CD4-positive, alpha-beta T cell treated with Interleukin-17A for 4 hours (primary cell): ENCODE measurements at regions not wholly inside any gene's neighbourhood (a gene's known extent, or its start where the extent isn't known, plus 50 kb on each side); places are given as distances from the start of the nearest gene placed in this dataset.
"Not testable (repeated sequence)": the region's sequence is repeated elsewhere in the genome, so short reads cannot be mapped to it uniquely, and the experiment has no call there.

Experiments used
- DNase-seq: peaks from one replicate; pipeline ENCODE4 v3.0.0-alpha.2; 2020; ENCODE audit warnings: mixed read lengths

- DNase-seq: not testable (repeated sequence)
Measured at GRCh38 chr4:152051332-152051731, 290.5 kb upstream of the GATB start.

- no peak for DNase-seq
Measured at GRCh38 chr4:152050106-152050505, 289.3 kb upstream of the GATB start.

GRCh38 chr4:152047451-152047850 lies 286.6 kb upstream of the GATB start:
- DNase-seq: no peak

GRCh38 chr4:152045807-152046571 lies 285.2 kb upstream of the GATB start:
- peak; percentile 43 for DNase-seq

GRCh38 chr4:152045449-152045806 lies 284.6 kb upstream of the GATB start:
- no peak for DNase-seq

- DNase-seq: no peak
Measured at GRCh38 chr4:152044331-152045036, 283.7 kb upstream of the GATB start.

- no peak for DNase-seq
Measured at GRCh38 chr4:152041295-152041694, 280.5 kb upstream of the GATB start.

- no peak for DNase-seq
Measured at GRCh38 chr4:152039691-152040090, 278.9 kb upstream of the GATB start.

GRCh38 chr4:152039023-152039481 lies 278.2 kb upstream of the GATB start:
- DNase-seq: no peak

- DNase-seq: no peak
Measured at GRCh38 chr4:152038238-152038637, 277.4 kb upstream of the GATB start.

- no peak for DNase-seq
Measured at GRCh38 chr4:152037435-152037834, 276.6 kb upstream of the GATB start.

- DNase-seq: no peak
Measured at GRCh38 chr4:152033621-152034020, 272.8 kb upstream of the GATB start.

- no peak for DNase-seq
Measured at GRCh38 chr4:152032722-152033131, 271.9 kb upstream of the GATB start.

GRCh38 chr4:152029631-152030030 lies 268.8 kb upstream of the GATB start:
- DNase-seq: no peak

- no peak for DNase-seq
Measured at GRCh38 chr4:152028131-152028530, 267.3 kb upstream of the GATB start.

GRCh38 chr4:152024881-152025280 lies 264.1 kb upstream of the GATB start:
- DNase-seq: no peak

- no peak for DNase-seq
Measured at GRCh38 chr4:152023674-152024073, 262.9 kb upstream of the GATB start.

- DNase-seq: no peak
Measured at GRCh38 chr4:152022543-152022942, 261.7 kb upstream of the GATB start.

- no peak for DNase-seq
Measured at GRCh38 chr4:152021788-152022438, 261.1 kb upstream of the GATB start.

- no peak for DNase-seq
Measured at GRCh38 chr4:152020073-152020472, 259.3 kb upstream of the GATB start.

- DNase-seq: no peak
Measured at GRCh38 chr4:152016303-152016620, 255.5 kb upstream of the GATB start.

GRCh38 chr4:152015597-152016302 lies 254.9 kb upstream of the GATB start:
- DNase-seq: no peak

- peak; percentile 51 for DNase-seq
Measured at GRCh38 chr4:152014280-152014679, 253.5 kb upstream of the GATB start.
